ENCODE measurements at regions not wholly inside any gene's neighbourhood (a gene's known extent, or its start where the extent isn't known, plus 50 kb on each side); places are given as distances from the start of the nearest gene placed in this dataset.

GRCh38 chr18:28363124-28363523, 186.2 kb upstream of the CDH2 start:
- no peaks in the 10 kb centered on the region for H3K36me3 Mint-ChIP-seq (ENCODE audit: low read depth)
- no peak overlapping the region for H3K4me3 Mint-ChIP-seq
- no peak for ATAC-seq
- no peak for DNase-seq
- no peak overlapping the region for H3K27ac Mint-ChIP-seq
- H3K27me3 Mint-ChIP-seq: no peaks in the 10 kb centered on the region
- peaks cover 11% of the 10 kb centered on the region for H3K9me3 Mint-ChIP-seq
- no peaks in the 10 kb centered on the region for H3K4me1 Mint-ChIP-seq

GRCh38 chr18:28359176-28359575, 182.2 kb upstream of the CDH2 start:
- no peaks in the 10 kb centered on the region for H3K27me3 Mint-ChIP-seq
- ATAC-seq: no peak
- no peaks in the 10 kb centered on the region for H3K4me1 Mint-ChIP-seq
- no peaks in the 10 kb centered on the region for H3K36me3 Mint-ChIP-seq (ENCODE audit: low read depth)
- peaks cover 9% of the 10 kb centered on the region for H3K9me3 Mint-ChIP-seq
- no peak overlapping the region for H3K27ac Mint-ChIP-seq
- H3K4me3 Mint-ChIP-seq: no peak overlapping the region
- DNase-seq: no peak

GRCh38 chr18:28357766-28358401, 181.0 kb upstream of the CDH2 start:
- H3K4me3 Mint-ChIP-seq: no peak overlapping the region
- H3K4me1 Mint-ChIP-seq: no peaks in the 10 kb centered on the region
- no peaks in the 10 kb centered on the region for H3K36me3 Mint-ChIP-seq (ENCODE audit: low read depth)
- ATAC-seq (no peak), DNase-seq (no peak)
- no peaks in the 10 kb centered on the region for H3K27me3 Mint-ChIP-seq
- peaks cover 9% of the 10 kb centered on the region for H3K9me3 Mint-ChIP-seq
- H3K27ac Mint-ChIP-seq: no peak overlapping the region

- Mint-ChIP-seq H3K9me3 (peaks cover 6% of the 10 kb centered on the region), H3K27ac (no peak overlapping the region), H3K36me3 (ENCODE audit: low read depth) (no peaks in the 10 kb centered on the region), H3K4me3 (no peak overlapping the region), H3K27me3 (no peaks in the 10 kb centered on the region), H3K4me1 (no peaks in the 10 kb centered on the region)
- ATAC-seq (no peak), DNase-seq (no peak)
Observed at GRCh38 chr18:28350821-28351220, 173.9 kb upstream of the CDH2 start.

- no peaks in the 10 kb centered on the region for H3K27me3 Mint-ChIP-seq
- no peak overlapping the region for H3K4me3 Mint-ChIP-seq
- DNase-seq (no peak), ATAC-seq (no peak)
- no peaks in the 10 kb centered on the region for H3K4me1 Mint-ChIP-seq
- H3K27ac Mint-ChIP-seq: no peak overlapping the region
- peaks cover 9% of the 10 kb centered on the region for H3K9me3 Mint-ChIP-seq
- no peaks in the 10 kb centered on the region for H3K36me3 Mint-ChIP-seq (ENCODE audit: low read depth)
Observed at GRCh38 chr18:28342231-28342630, 165.3 kb upstream of the CDH2 start.

- ATAC-seq: no peak
- no peaks in the 10 kb centered on the region for H3K36me3 Mint-ChIP-seq (ENCODE audit: low read depth)
- no peak overlapping the region for H3K27ac Mint-ChIP-seq
- no peak overlapping the region for H3K4me3 Mint-ChIP-seq
- DNase-seq: no peak
- H3K27me3 Mint-ChIP-seq: no peaks in the 10 kb centered on the region
- H3K9me3 Mint-ChIP-seq: peaks cover 10% of the 10 kb centered on the region
- no peaks in the 10 kb centered on the region for H3K4me1 Mint-ChIP-seq
Observed at GRCh38 chr18:28338316-28338715, 161.4 kb upstream of the CDH2 start.

- Mint-ChIP-seq H3K27ac (no peak overlapping the region), H3K36me3 (ENCODE audit: low read depth) (no peaks in the 10 kb centered on the region), H3K4me1 (no peaks in the 10 kb centered on the region), H3K27me3 (no peaks in the 10 kb centered on the region), H3K4me3 (no peak overlapping the region), H3K9me3 (peaks cover 4% of the 10 kb centered on the region)
- ATAC-seq (no peak), DNase-seq (no peak)
Observed at GRCh38 chr18:28334516-28334915, 157.6 kb upstream of the CDH2 start.

GRCh38 chr18:28332071-28332470, 155.1 kb upstream of the CDH2 start:
- Mint-ChIP-seq H3K4me3 (no peak overlapping the region), H3K27ac (no peak overlapping the region), H3K4me1 (no peaks in the 10 kb centered on the region), H3K36me3 (ENCODE audit: low read depth) (no peaks in the 10 kb centered on the region), H3K9me3 (peaks cover 3% of the 10 kb centered on the region), H3K27me3 (no peaks in the 10 kb centered on the region)
- ATAC-seq: no peak
- DNase-seq: no peak

- no peak overlapping the region for H3K27ac Mint-ChIP-seq
- H3K9me3 Mint-ChIP-seq: no peaks in the 10 kb centered on the region
- DNase-seq: no peak
- no peaks in the 10 kb centered on the region for H3K36me3 Mint-ChIP-seq (ENCODE audit: low read depth)
- no peak for ATAC-seq
- no peaks in the 10 kb centered on the region for H3K4me1 Mint-ChIP-seq
- no peak overlapping the region for H3K4me3 Mint-ChIP-seq
- no peaks in the 10 kb centered on the region for H3K27me3 Mint-ChIP-seq
Observed at GRCh38 chr18:28331551-28331950, 154.6 kb upstream of the CDH2 start.

GRCh38 chr18:28313602-28314001, 136.7 kb upstream of the CDH2 start:
- Mint-ChIP-seq H3K27me3 (no peaks in the 10 kb centered on the region), H3K36me3 (ENCODE audit: low read depth) (no peaks in the 10 kb centered on the region), H3K27ac (no peak overlapping the region), H3K4me1 (no peaks in the 10 kb centered on the region), H3K4me3 (no peak overlapping the region), H3K9me3 (peaks cover 34% of the 10 kb centered on the region)
- DNase-seq: no peak
- ATAC-seq: no peak

- peaks cover 17% of the 10 kb centered on the region for H3K9me3 Mint-ChIP-seq
- no peak for DNase-seq
- no peaks in the 10 kb centered on the region for H3K27me3 Mint-ChIP-seq
- no peaks in the 10 kb centered on the region for H3K36me3 Mint-ChIP-seq (ENCODE audit: low read depth)
- H3K4me3 Mint-ChIP-seq: no peak overlapping the region
- H3K4me1 Mint-ChIP-seq: no peaks in the 10 kb centered on the region
- no peak for ATAC-seq
- H3K27ac Mint-ChIP-seq: no peak overlapping the region
Observed at GRCh38 chr18:28288784-28289183, 111.9 kb upstream of the CDH2 start.

GRCh38 chr18:28287146-28287545, 110.2 kb upstream of the CDH2 start:
- H3K4me1 Mint-ChIP-seq: no peaks in the 10 kb centered on the region
- H3K36me3 Mint-ChIP-seq (ENCODE audit: low read depth): no peaks in the 10 kb centered on the region
- H3K27me3 Mint-ChIP-seq: no peaks in the 10 kb centered on the region
- H3K4me3 Mint-ChIP-seq: no peak overlapping the region
- H3K9me3 Mint-ChIP-seq: peaks cover 17% of the 10 kb centered on the region
- DNase-seq (no peak), ATAC-seq (no peak)
- H3K27ac Mint-ChIP-seq: no peak overlapping the region

GRCh38 chr18:28284132-28284531, 107.2 kb upstream of the CDH2 start:
- no peaks in the 10 kb centered on the region for H3K27me3 Mint-ChIP-seq
- no peak overlapping the region for H3K27ac Mint-ChIP-seq
- H3K4me1 Mint-ChIP-seq: no peaks in the 10 kb centered on the region
- no peaks in the 10 kb centered on the region for H3K36me3 Mint-ChIP-seq (ENCODE audit: low read depth)
- DNase-seq: no peak
- ATAC-seq: no peak
- peaks cover 3% of the 10 kb centered on the region for H3K9me3 Mint-ChIP-seq
- no peak overlapping the region for H3K4me3 Mint-ChIP-seq

GRCh38 chr18:28281400-28281799, 104.5 kb upstream of the CDH2 start:
- Mint-ChIP-seq H3K27ac (no peak overlapping the region), H3K36me3 (ENCODE audit: low read depth) (no peaks in the 10 kb centered on the region), H3K4me3 (no peak overlapping the region), H3K9me3 (peaks cover 5% of the 10 kb centered on the region), H3K27me3 (no peaks in the 10 kb centered on the region), H3K4me1 (no peaks in the 10 kb centered on the region)
- DNase-seq (no peak), ATAC-seq (no peak)

GRCh38 chr18:28269750-28270149, 92.8 kb upstream of the CDH2 start:
- H3K27ac Mint-ChIP-seq: no peak overlapping the region
- H3K9me3 Mint-ChIP-seq: peaks cover 15% of the 10 kb centered on the region
- no peak for ATAC-seq
- H3K4me3 Mint-ChIP-seq: no peak overlapping the region
- no peaks in the 10 kb centered on the region for H3K4me1 Mint-ChIP-seq
- DNase-seq: no peak
- no peaks in the 10 kb centered on the region for H3K36me3 Mint-ChIP-seq (ENCODE audit: low read depth)
- no peaks in the 10 kb centered on the region for H3K27me3 Mint-ChIP-seq
